ENCODE measurements at regions not wholly inside any gene's neighbourhood (a gene's known extent, or its start where the extent isn't known, plus 50 kb on each side); places are given as distances from the start of the nearest gene placed in this dataset.

- H3K9me3 Mint-ChIP-seq, result no peaks in the 10 kb centered on the region
- no peak for TF ChIP-seq CTCF (IDR thresholded peaks at IDR 0.05)
- CTCF ChIA-PET, result no interaction called here
These were observed 135.4 kb upstream of the BACE2 start for GRCh38 chr21:41032541-41032940.

GRCh38 chr21:41037212-41037611 is 130.7 kb upstream of the BACE2 start:
- no peak overlapping the region for H3K4me3 Mint-ChIP-seq
- CTCF ChIA-PET, result no interaction called here
- no peak for TF ChIP-seq CTCF (IDR thresholded peaks at IDR 0.05)
- Histone ChIP-seq H3K4me3 (ENCODE audit: low read length) (no peak overlapping the region), H3K36me3 (ENCODE audit: insufficient read depth, low read length) (no peaks in the 10 kb centered on the region), H3K27me3 (ENCODE audit: control insufficient read depth in 1 of 2, insufficient read depth in 2 of 2, low read length in 2 of 2) (peaks cover 0 to 2% of the 10 kb centered on the region in 2 experiments), H3K27ac (ENCODE audit: low read depth in 1 of 2, low read length in 2 of 2) (no peak overlapping the region), H3K9me3 (ENCODE audit: control insufficient read depth in 1 of 2, insufficient read depth in 1 of 2, low read length in 2 of 2) (no peaks in the 10 kb centered on the region), H3K4me1 (ENCODE audit: insufficient read depth, low read length) (no peaks in the 10 kb centered on the region)
- no peak overlapping the region for H3K27ac Mint-ChIP-seq
- no peaks in the 10 kb centered on the region for H3K36me3 Mint-ChIP-seq (ENCODE audit: low read depth)
- no peak for DNase-seq
- ATAC-seq (ENCODE audit: poor library complexity), result no peak
- peaks cover 35% of the 10 kb centered on the region for H3K27me3 Mint-ChIP-seq
- H3K9me3 Mint-ChIP-seq, result no peaks in the 10 kb centered on the region
- no peaks in the 10 kb centered on the region for H3K4me1 Mint-ChIP-seq (ENCODE audit: low read depth)
- POLR2A ChIA-PET, result no interaction called here
- intact Hi-C loops (cut with DNase I, micrococcal nuclease), result no loop called here

More at GRCh38 chr21:41032541-41032940, 135.4 kb upstream of the BACE2 start:
- DNase-seq (no peak), ATAC-seq (ENCODE audit: poor library complexity) (no peak)
- H3K4me3 Mint-ChIP-seq, result no peak overlapping the region
- POLR2A ChIA-PET, result no interaction called here
- peaks cover 47% of the 10 kb centered on the region for H3K27me3 Mint-ChIP-seq
- H3K4me1 ChIP-seq (ENCODE audit: insufficient read depth, low read length), result no peaks in the 10 kb centered on the region
- no peaks in the 10 kb centered on the region for H3K36me3 ChIP-seq (ENCODE audit: insufficient read depth, low read length)
- no peaks in the 10 kb centered on the region for H3K36me3 Mint-ChIP-seq (ENCODE audit: low read depth)
- H3K27me3 ChIP-seq (ENCODE audit: control insufficient read depth in 1 of 2, insufficient read depth in 2 of 2, low read length in 2 of 2), result peaks cover 0 to 6% of the 10 kb centered on the region in 2 experiments
- H3K4me1 Mint-ChIP-seq (ENCODE audit: low read depth), result no peaks in the 10 kb centered on the region
- no peak overlapping the region for H3K27ac ChIP-seq (ENCODE audit: low read depth in 1 of 2, low read length in 2 of 2)
- no peak overlapping the region for H3K4me3 ChIP-seq (ENCODE audit: low read length)
- intact Hi-C loops (cut with DNase I, micrococcal nuclease), result no loop called here
- no peaks in the 10 kb centered on the region for H3K9me3 ChIP-seq (ENCODE audit: control insufficient read depth in 1 of 2, insufficient read depth in 1 of 2, low read length in 2 of 2)
- no peak overlapping the region for H3K27ac Mint-ChIP-seq

GRCh38 chr21:41037936-41038335 is 130.0 kb upstream of the BACE2 start:
- ChIA-PET CTCF (no interaction called here), POLR2A (no interaction called here)
- H3K27me3 Mint-ChIP-seq, result peaks cover 28% of the 10 kb centered on the region
- ATAC-seq (ENCODE audit: poor library complexity) (no peak), DNase-seq (no peak)
- TF ChIP-seq CTCF (IDR thresholded peaks at IDR 0.05), result no peak
- intact Hi-C loops (cut with DNase I, micrococcal nuclease), result no loop called here
- no peak overlapping the region for H3K27ac Mint-ChIP-seq
- no peaks in the 10 kb centered on the region for H3K9me3 ChIP-seq (ENCODE audit: control insufficient read depth in 1 of 2, insufficient read depth in 1 of 2, low read length in 2 of 2)
- H3K4me3 Mint-ChIP-seq, result no peak overlapping the region
- no peaks in the 10 kb centered on the region for H3K36me3 ChIP-seq (ENCODE audit: insufficient read depth, low read length)
- H3K36me3 Mint-ChIP-seq (ENCODE audit: low read depth), result no peaks in the 10 kb centered on the region
- H3K27ac ChIP-seq (ENCODE audit: low read depth in 1 of 2, low read length in 2 of 2), result no peak overlapping the region
- H3K4me1 Mint-ChIP-seq (ENCODE audit: low read depth), result no peaks in the 10 kb centered on the region
- no peaks in the 10 kb centered on the region for H3K4me1 ChIP-seq (ENCODE audit: insufficient read depth, low read length)
- H3K9me3 Mint-ChIP-seq, result no peaks in the 10 kb centered on the region
- no peak overlapping the region for H3K4me3 ChIP-seq (ENCODE audit: low read length)
- peaks cover 0 to 2% of the 10 kb centered on the region in 2 experiments for H3K27me3 ChIP-seq (ENCODE audit: control insufficient read depth in 1 of 2, insufficient read depth in 2 of 2, low read length in 2 of 2)

Data from CD4-positive, alpha-beta T cell (primary cell).